Glomerular visceral epithelial cell (primary cell): ENCODE measurements at regions not wholly inside any gene's neighbourhood (a gene's known extent, or its start where the extent isn't known, plus 50 kb on each side); places are given as distances from the start of the nearest gene placed in this dataset.
"Not testable (repeated sequence)": the region's sequence is repeated elsewhere in the genome, so short reads cannot be mapped to it uniquely, and the experiment has no call there.

Source experiments
- DNase-seq: peaks from one replicate; pipeline ENCODE4 v3.0.0-alpha.2; 2016; ENCODE audit errors: extremely low spot score

DNA sequence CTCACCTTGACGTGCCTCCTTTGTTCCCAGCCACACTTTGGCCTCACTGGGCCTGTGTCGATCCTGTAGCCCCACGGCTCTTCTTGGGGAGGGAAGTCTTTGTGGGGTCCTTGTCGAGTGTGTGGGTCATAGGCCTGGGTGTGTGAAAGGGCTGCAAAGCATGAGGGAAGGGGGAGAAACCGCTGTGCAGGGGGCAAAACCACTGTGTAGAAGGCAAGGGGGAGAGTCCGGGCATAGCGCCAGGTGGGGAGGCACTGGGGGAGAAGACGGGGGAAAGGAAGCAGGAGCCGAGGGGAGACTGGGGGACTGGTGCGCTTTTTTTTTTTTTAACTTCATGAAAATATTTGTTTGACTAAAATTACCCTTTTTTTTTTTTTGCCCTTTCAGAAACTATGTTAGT, 65.1 kb upstream of the RASD2 start:
- no peak for DNase-seq

DNA sequence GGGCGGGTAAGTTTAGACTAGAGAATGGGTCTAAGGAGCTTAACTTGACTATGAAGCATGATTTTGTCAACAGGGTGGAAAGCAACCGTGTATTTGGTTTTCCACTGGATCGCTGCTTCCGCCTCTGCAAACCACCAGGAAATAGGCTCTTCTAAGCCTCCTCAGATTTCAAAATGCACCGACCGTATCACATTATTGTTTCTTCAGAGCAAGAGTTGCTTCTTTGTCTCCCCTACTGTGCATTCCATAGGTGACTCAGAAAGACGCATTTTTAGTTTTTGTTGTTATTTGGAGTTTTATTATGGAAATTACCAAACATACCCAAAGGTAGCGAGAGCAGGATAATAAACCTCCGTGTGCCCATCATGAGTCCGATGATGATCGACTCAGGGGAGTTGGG, 64.3 kb upstream of the RASD2 start:
- no peak for DNase-seq

DNA sequence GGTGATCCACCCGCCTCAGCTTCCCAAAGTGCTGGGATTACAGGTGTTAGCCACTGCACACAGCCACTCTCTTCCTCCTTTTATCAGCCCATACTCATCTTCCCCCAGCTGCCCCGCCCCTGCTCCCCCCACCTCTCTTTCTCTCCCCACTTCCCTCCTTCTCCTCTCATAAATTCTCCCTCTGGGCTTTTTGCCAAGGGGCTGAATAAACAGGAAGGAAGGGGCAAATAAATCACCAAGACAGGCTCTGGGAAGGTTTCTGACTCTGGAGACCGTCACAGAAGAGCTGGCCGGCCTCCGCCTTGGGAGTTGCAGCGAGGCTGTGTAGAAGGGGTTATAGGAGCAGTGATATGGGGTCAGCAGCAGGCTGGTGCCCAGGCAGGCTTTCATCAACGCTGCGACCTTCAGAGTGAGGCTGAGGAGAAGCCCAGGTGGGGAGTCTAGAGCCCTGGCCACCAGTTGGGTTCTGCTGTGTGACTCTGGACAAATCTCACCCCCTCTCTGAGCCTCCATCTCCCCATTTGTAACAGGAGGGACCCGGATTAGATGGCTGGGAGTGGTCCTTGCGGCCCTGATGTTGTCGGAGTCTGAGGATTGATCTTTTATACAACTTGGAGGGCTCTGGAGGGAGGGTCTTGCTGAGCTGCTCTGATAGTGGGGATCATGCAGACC, 62.6 kb upstream of the RASD2 start:
- DNase-seq: peak; percentile 91

DNA sequence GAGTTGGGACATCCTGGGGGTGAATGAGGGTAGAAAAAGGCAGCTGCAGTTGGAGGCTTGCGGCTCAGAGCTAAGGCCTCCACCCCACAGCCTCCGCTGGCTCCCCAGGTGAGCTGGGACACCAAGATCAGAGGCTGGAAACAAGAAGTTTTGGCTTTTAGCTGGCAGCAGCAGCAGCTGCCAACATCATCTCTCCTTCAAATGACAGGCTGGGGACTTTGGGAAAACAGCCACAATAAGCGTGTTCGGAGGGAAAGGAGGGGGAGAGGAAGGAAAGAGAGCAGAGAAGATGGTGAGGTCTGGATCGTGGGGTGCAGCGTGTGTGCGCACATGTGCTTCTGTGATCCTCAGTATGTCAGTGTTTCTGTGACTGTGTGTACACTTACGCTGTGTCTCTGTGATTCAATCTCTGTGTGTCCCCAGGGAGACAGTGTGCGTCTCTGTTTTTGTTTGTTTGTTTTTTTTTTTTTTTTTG, 62.0 kb upstream of the RASD2 start:
- no peak for DNase-seq

DNA sequence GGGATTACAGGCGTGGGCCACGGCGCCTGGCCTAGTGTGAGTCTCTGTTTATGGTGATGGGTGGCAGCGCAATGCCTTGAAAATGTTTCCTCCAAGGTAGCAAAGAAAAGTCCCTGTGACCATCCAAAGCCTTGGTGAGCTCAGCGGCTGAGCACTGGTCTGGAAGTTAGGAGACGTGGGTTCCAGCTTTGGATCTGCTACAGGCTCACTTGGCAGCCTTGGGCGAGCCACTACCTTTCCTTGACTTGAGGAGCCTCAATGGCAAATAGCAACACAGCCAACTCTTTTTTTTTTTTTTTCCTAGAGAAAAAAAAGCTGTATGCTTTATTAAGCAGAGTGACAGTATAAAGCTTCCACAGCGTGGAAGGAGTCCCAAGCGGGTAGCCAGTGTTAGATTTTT, 61.3 kb upstream of the RASD2 start:
- DNase-seq: no peak

DNA sequence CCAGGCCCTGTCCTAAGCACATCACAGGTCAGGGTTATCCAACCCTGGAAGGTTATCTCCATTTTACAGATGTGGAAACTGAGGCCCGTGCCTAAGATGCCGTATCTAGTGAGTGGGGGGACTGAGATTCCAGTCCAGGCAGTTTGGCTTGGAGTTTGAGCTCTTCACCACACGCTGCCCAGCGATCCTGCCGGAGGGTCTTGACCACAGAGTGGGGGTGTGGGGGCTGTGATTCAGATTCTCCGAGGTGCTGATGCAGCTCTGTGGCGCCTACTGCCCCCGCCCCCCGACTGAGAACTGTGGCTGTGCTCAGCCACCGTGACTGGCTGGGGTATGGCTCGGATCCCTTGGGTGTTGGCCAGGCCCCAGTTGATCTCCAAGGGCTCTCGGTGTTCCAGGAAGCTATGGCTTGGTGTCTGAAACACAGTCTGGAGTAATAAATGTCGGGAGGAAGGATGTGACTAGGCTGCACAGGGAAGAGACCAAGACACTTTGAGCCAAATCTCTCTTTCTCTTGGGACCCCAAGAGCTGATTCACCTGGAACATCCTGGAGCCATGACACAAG, 60.6 kb upstream of the RASD2 start:
- peak; percentile 89 for DNase-seq

DNA sequence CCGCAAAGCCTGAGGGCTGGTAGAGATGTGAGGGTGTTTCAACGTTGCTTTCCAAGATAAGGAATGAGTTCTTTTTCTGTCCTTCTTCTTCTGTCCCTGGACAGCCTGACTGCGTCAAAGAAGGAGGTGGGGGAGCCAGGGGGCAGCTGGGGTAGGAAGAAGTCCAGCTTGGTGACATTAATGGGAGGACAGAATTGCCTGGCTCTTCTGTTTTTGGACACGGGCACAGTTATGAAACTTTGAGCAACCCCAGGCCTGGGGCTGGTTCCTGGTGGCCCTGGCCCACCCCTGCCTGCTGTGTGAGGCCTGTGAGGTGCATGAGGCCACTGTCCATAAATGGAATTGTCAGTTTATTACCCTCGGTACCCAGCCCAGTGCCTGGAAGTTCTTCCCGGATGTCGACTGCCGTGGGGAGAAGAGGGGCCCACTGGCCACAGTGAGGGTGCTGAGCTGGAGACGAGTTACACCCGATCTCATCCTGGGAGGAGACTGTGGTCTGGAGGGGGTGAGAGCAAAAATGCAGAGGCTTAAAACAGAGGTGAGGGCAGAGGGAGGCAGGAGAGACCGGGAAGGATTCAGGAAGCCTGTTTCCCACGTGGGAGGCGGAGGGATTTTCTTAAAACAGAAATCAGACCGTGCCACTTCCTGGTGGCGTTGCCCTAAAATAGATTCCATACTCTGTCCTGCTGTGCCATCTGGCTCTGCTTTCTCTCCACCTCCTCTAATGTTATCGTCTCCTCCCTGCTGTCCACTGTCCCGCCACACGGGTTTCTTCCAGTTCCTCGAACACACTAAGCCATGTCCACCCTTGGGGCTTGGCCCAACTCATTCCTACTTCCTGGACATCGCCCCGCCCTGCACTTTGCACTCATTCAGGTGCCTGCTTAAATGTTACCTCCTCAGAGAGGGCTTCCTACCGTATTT, 59.7 kb upstream of the RASD2 start:
- no peak for DNase-seq

DNA sequence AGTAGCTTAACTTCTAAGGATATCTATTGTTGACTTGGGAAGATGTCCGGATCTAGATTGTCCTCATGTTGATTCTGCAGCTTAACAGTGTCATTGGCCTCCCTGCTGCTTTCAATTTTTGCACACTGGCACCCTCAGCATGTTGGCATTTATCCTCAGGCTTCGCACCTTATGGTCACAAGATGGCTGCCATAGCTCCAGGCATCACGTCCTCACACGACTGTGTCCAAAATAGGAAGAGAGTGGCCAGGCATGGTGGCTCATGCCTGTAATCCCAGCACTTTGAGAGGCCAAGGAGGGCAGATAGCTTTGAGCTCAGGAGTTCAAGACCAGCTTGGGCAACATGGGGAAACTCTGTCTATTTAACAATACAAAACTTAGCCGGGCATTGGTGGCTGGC, 58.3 kb upstream of the RASD2 start:
- no peak for DNase-seq

DNA sequence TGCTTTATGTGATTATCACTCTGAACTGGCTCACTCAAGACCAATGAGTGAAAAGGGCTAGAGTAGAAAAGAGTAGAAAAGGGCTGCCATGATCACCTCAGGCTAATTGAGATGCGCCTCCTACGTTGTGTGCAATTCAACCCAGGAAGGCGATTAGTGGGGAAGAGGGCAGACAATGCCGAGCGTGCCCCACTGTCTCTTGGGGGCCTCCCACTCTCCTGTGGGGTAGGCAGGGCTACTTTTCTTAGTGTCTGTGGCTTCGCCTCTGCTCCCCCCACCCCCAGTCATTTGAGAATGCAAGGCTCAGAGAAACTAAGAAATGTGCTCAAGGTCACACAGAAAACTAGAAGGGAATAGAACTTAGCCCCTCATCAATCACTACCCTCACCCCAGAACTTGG, 57.7 kb upstream of the RASD2 start:
- no peak for DNase-seq

DNA sequence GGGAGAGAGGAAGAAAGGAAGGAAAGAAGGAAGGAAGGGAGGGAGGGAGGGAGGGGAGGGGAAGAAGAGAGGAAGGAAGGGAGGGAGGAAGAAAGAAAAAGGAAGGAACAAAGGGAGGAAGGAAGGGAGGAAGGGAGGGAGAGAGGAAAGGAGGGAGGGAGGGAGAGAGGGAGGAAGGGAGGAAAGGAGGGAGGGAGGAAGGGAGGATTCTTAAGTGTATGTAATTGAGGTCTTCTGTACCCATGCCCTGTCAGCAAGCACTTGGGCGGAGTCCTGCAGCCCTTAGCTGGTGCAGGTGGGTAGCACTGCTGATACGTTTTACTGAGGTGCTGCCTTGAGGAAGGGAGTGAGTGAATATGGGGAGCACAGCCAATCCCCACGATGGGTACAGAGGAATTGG, 56.9 kb upstream of the RASD2 start:
- DNase-seq: no peak

DNA sequence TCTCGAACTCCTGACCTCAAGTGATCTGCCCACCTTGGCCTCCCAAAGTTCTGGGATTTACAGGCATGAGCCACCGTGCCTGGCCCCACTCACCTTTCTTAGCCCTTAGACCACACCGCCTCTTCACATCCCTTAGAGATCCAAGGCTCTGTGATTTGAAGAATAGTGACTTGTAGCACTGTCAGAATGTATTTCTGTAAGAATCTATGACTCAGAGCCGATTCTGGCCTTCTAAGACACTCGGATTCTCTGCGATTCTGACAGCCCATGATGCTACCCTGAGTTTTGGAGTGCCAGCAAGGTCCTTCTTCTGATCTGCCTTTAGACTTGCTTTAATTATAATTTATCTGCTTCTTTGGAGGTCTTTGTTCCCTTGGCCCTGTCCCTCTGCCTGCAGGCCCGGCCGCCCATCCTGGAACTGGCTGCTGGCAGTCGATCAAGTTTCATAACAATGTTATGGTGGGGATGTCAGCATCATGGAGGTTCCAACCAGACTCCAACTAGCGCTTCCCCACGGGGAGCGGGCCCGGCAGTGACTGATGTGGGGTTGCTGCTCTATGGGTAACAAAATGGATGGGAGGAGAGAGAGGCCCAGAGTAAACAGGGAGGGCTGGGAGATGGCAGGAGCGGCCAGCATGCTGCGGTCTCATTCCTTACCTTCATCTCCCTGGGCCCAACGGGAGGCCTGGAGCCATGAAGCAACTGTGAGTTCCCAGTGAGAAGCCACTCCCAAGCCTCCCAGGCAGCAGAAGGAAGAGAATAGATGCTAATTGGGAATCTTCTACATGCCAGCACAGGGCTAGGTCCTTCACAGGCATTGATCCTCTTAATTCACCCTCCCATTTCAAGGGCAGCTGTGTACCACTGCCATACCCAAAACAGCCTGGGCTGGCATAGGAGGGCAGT, 55.7 kb upstream of the RASD2 start:
- no peak for DNase-seq

DNA sequence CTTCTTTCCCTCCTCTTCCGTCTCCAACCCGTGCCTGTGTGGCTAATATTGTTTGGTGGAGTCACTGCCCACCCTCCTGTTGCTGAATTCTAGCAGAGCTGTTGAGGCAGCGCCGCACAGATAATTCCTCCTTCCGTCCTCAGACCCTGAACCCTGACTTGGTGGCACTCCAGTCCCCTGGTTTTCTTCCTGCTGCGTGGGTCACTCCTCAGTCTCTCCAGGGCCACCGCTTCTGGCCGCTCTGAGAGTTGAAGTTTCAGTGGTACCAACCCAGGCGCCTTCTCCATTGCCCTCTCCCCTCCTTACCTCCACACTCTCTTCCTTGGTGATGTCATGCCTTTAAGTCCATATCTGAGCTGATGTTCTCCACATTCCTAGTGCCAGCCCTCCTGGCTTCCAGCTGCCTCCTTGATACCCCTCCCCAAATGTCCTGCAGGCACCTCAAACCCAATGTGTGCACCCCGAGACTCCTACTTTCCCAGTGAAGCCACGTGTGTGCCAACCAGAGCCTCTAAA, 54.5 kb upstream of the RASD2 start:
- DNase-seq: no peak

DNA sequence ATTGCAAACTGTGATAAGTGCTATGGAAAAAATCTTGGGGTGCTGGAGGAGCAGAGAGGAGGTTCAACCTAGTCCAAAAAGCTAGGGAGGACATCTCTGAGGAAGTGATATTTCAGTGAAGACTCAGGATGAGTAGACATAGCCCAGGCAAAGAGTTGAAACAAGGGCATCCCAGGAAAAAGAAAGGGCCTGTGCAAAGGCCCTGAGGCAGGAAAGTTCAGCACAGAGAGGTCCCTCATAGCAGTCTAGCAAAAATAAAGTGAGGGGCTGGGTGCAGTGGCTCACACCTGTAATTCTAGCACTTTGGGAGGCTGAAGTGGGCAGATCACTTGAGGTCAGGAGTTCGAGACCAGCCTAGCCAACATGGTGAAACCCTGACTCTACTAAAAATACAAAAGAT, 53.0 kb upstream of the RASD2 start:
- DNase-seq: not testable (repeated sequence)

DNA sequence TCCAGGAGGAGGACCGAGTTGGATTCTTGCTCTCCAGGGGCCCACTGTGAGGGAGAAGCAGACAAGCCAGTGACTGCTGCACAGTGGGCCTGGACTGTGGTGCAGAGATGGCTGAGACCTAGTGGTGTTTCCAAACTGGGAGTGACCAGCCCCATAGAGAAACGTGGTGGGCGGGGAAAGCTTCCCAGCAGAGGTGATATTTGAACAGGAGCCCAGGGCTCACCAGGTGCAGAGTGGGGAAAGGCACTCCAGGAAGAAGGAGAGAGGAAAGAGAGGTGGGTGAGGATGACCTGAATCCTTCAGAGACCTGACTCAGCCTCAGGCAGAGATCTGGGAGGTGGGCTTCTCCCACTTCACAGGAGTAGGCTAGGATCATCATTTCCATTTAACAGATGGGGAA, 52.1 kb upstream of the RASD2 start:
- DNase-seq: no peak

DNA sequence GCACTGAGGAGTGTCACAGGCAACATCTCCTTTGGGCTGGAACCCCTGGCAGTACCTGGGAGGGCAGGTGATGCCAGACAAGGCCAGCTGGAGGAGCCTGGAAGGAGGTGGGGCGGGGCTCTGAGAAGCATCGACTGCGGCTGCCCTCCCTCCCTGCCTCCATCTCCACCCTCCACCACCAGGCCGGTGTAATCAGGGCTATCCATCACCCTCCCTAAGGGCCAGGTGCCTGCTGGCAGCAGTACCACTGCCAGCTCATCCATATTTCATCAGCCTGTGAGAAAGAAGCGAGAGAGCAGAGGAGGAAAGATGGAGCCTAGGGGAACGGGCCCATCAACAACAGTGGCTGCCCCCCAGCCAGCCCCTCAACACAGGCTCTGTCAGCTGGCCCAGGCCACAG, 51.4 kb upstream of the RASD2 start:
- no peak for DNase-seq
